SK-N-SH treated with all-trans-retinoic acid at 6 μM for 48 hours (cell line): ENCODE measurements at regions not wholly inside any gene's neighbourhood (a gene's known extent, or its start where the extent isn't known, plus 50 kb on each side); places are given as distances from the start of the nearest gene placed in this dataset.

Experiments used
- ATAC-seq: fragments of 200-7000 bp; cut with Tn5 transposase; 3 replicates; pipeline ENCODE4 v1.9.1; 2020; ENCODE audit warnings: mild to moderate bottlenecking, moderate library complexity
- ARNTL ChIP-seq: fragments of 450-650 bp; formaldehyde crosslinking; IDR thresholded peaks from 2 replicates; pipeline ENCODE4 v1.5.0; 2020; ENCODE audit warnings: low read depth, mild to moderate bottlenecking, moderate library complexity, borderline replicate concordance
- BACH2 ChIP-seq: fragments of 250-450 bp; sonication (Bioruptor Pico); IDR thresholded peaks from 2 replicates; pipeline ENCODE4 v1.9.0; 2021; ENCODE audit warnings: mild to moderate bottlenecking, borderline replicate concordance
- CSDC2 ChIP-seq: fragments of 250-450 bp; sonication (Bioruptor Pico); IDR thresholded peaks from 2 replicates; pipeline ENCODE4 v1.5.0; 2020; ENCODE audit warnings: mild to moderate bottlenecking, moderate library complexity
- CSRNP3 ChIP-seq: fragments of 250-450 bp; sonication (Bioruptor Pico); IDR thresholded peaks from 2 replicates; pipeline ENCODE4 v1.5.1; 2021; ENCODE audit warnings: mild to moderate bottlenecking, moderate library complexity
- ESRRG ChIP-seq: fragments of 250-450 bp; sonication (Bioruptor Pico); IDR thresholded peaks from 2 replicates; pipeline ENCODE4 v1.6.1; 2021; ENCODE audit warnings: mild to moderate bottlenecking
- GLIS3 ChIP-seq: fragments of 250-450 bp; sonication (Bioruptor Pico); IDR thresholded peaks from 2 replicates; pipeline ENCODE4 v1.5.0; 2020; ENCODE audit warnings: mild to moderate bottlenecking, moderate library complexity
- ISL1 ChIP-seq: fragments of 250-450 bp; sonication (Bioruptor Pico); IDR thresholded peaks from 2 replicates; pipeline ENCODE4 v2.1.2; 2022; ENCODE audit warnings: mild to moderate bottlenecking, moderate library complexity
- OSR1 ChIP-seq: fragments of 250-450 bp; sonication (Bioruptor Pico); IDR thresholded peaks from 2 replicates; pipeline ENCODE4 v1.8.0; 2022; ENCODE audit warnings: moderate library complexity, mild to moderate bottlenecking, inconsistent platforms
- PATZ1 ChIP-seq: fragments of 250-450 bp; sonication (Bioruptor Pico); IDR thresholded peaks from 2 replicates; pipeline ENCODE4 v1.8.0; 2020; ENCODE audit warnings: mild to moderate bottlenecking, moderate library complexity, borderline replicate concordance
- RARB ChIP-seq: fragments of 250-450 bp; sonication (Bioruptor Pico); IDR thresholded peaks from 2 replicates; pipeline ENCODE4 v1.8.0; 2021; ENCODE audit warnings: mild to moderate bottlenecking, moderate library complexity
- SNAI2 ChIP-seq: fragments of 250-450 bp; sonication (Bioruptor Pico); IDR thresholded peaks from 2 replicates; pipeline ENCODE4 v1.5.0; 2020; ENCODE audit warnings: mild to moderate bottlenecking, moderate library complexity
- TCF4 ChIP-seq: fragments of 250-450 bp; sonication (Bioruptor Pico); IDR thresholded peaks from 2 replicates; pipeline ENCODE4 v1.8.0; 2021; ENCODE audit warnings: mild to moderate bottlenecking, moderate library complexity, borderline replicate concordance
- TOX ChIP-seq: fragments of 250-450 bp; sonication (Bioruptor Pico); IDR thresholded peaks from 2 replicates; pipeline ENCODE4 v1.8.0; 2021; ENCODE audit warnings: mild to moderate bottlenecking, moderate library complexity, borderline replicate concordance
- TSHZ2 ChIP-seq: fragments of 250-450 bp; sonication (Bioruptor Pico); IDR thresholded peaks from 2 replicates; pipeline ENCODE4 v1.5.0; 2020; ENCODE audit warnings: mild to moderate bottlenecking, moderate library complexity
- ZC3H10 ChIP-seq: fragments of 250-450 bp; sonication (Bioruptor Pico); IDR thresholded peaks from 2 replicates; pipeline ENCODE4 v1.5.1; 2021; ENCODE audit warnings: mild to moderate bottlenecking, moderate library complexity
- ZFP3 ChIP-seq: fragments of 250-450 bp; sonication (Bioruptor Pico); IDR thresholded peaks from 2 replicates; pipeline ENCODE4 v1.5.0; 2020; ENCODE audit warnings: mild to moderate bottlenecking, moderate library complexity
- ZFP30 ChIP-seq: fragments of 450-650 bp; formaldehyde crosslinking; IDR thresholded peaks from 2 replicates; pipeline ENCODE4 v1.5.0; 2022; ENCODE audit warnings: mild to moderate bottlenecking, moderate library complexity
- ZNF70 ChIP-seq: fragments of 450-650 bp; formaldehyde crosslinking; IDR thresholded peaks from 2 replicates; pipeline ENCODE4 v1.5.0; 2020; ENCODE audit warnings: mild to moderate bottlenecking, moderate library complexity
- ZNF8 ChIP-seq: fragments of 450-650 bp; formaldehyde crosslinking; IDR thresholded peaks from 2 replicates; pipeline ENCODE4 v1.5.0; 2020; ENCODE audit warnings: mild to moderate bottlenecking, moderate library complexity
- TF ChIP-seq, protein P1 (sequence below): fragments of 250-450 bp; sonication (Bioruptor Pico); IDR thresholded peaks from 2 replicates; pipeline ENCODE4 v1.8.0; 2021; ENCODE audit warnings: low read depth, mild to moderate bottlenecking, moderate library complexity, borderline replicate concordance
- TF ChIP-seq, protein P2 (sequence below): fragments of 250-450 bp; sonication (Bioruptor Pico); IDR thresholded peaks from 2 replicates; pipeline ENCODE4 v1.5.1; 2020; ENCODE audit warnings: low read depth, mild to moderate bottlenecking, moderate library complexity

GRCh38 chr7:156279635-156280034, 360.9 kb upstream of the RNF32 start:
- no peak for ATAC-seq
- TF ChIP-seq BACH2 (CRISPR knock-in tag) (no peak), ZC3H10 (no peak)
- TF ChIP-seq, protein P1, sequence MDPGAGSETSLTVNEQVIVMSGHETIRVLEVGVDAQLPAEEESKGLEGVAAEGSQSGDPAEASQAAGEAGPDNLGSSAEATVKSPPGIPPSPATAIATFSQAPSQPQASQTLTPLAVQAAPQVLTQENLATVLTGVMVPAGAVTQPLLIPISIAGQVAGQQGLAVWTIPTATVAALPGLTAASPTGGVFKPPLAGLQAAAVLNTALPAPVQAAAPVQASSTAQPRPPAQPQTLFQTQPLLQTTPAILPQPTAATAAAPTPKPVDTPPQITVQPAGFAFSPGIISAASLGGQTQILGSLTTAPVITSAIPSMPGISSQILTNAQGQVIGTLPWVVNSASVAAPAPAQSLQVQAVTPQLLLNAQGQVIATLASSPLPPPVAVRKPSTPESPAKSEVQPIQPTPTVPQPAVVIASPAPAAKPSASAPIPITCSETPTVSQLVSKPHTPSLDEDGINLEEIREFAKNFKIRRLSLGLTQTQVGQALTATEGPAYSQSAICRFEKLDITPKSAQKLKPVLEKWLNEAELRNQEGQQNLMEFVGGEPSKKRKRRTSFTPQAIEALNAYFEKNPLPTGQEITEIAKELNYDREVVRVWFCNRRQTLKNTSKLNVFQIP (CRISPR knock-in tag), result no peak

- no peak for ATAC-seq
- TF ChIP-seq BACH2 (CRISPR knock-in tag), result no peak
- TF ChIP-seq ESRRG (CRISPR knock-in tag), result no peak
- no peak for TF ChIP-seq TOX (CRISPR knock-in tag)
- no peak for TF ChIP-seq ZNF8 (CRISPR knock-in tag)
- TF ChIP-seq PATZ1, result no peak
- TF ChIP-seq ZFP30 (CRISPR knock-in tag), result no peak
- no peak for TF ChIP-seq OSR1 (CRISPR knock-in tag)
- no peak for TF ChIP-seq ZFP3 (CRISPR knock-in tag)
- TF ChIP-seq ZNF70, result no peak
- no peak for TF ChIP-seq CSDC2 (CRISPR knock-in tag)
- no peak for TF ChIP-seq TSHZ2 (CRISPR knock-in tag)
- no peak for TF ChIP-seq SNAI2 (CRISPR knock-in tag)
- no peak for TF ChIP-seq RARB (CRISPR knock-in tag)
Observed at GRCh38 chr7:156275292-156275691, 365.3 kb upstream of the RNF32 start.

GRCh38 chr7:156274557-156274956, 366.0 kb upstream of the RNF32 start:
- TF ChIP-seq ZNF8 (CRISPR knock-in tag) (no peak), OSR1 (CRISPR knock-in tag) (no peak)
- ATAC-seq, result no peak

DNA sequence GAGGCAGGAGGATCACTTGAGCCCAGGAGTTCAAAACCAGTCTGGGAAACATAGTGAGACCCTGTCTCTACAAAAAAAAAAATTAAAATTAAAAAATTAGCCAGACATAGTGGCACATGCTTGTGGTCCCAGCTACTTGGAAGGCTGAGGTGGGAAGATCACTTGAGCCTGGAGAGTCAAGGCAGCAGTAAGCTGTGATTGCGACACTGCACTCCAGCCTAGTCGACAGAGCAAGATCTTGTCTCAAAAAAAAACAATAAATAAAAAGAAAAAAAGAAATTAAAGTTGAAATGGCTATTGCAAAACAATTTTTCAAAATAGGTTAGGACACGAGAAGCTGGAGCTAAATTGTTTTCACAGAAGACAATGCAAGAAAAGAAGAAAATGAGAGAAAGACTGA, 379.0 kb upstream of the RNF32 start:
- ATAC-seq, result no peak
- TF ChIP-seq GLIS3 (CRISPR knock-in tag) (no peak), CSRNP3 (CRISPR knock-in tag) (no peak), ZNF70 (no peak), BACH2 (CRISPR knock-in tag) (no peak), ARNTL (no peak), ISL1 (CRISPR knock-in tag) (no peak), ESRRG (CRISPR knock-in tag) (no peak), TCF4 (CRISPR knock-in tag) (no peak), RARB (CRISPR knock-in tag) (no peak), CSDC2 (CRISPR knock-in tag) (no peak), OSR1 (CRISPR knock-in tag) (no peak), TSHZ2 (CRISPR knock-in tag) (no peak)
- TF ChIP-seq, protein P2, sequence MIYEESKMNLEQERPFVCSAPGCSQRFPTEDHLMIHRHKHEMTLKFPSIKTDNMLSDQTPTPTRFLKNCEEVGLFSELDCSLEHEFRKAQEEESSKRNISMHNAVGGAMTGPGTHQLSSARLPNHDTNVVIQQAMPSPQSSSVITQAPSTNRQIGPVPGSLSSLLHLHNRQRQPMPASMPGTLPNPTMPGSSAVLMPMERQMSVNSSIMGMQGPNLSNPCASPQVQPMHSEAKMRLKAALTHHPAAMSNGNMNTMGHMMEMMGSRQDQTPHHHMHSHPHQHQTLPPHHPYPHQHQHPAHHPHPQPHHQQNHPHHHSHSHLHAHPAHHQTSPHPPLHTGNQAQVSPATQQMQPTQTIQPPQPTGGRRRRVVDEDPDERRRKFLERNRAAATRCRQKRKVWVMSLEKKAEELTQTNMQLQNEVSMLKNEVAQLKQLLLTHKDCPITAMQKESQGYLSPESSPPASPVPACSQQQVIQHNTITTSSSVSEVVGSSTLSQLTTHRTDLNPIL (CRISPR knock-in tag), result no peak
- TF ChIP-seq, protein P1 (CRISPR knock-in tag), result no peak
